OCI-LY1 (cell line): ENCODE measurements at regions not wholly inside any gene's neighbourhood (a gene's known extent, or its start where the extent isn't known, plus 50 kb on each side); places are given as distances from the start of the nearest gene placed in this dataset.

Experiments
- H2AFZ ChIP-seq: fragments of 200-600 bp; sonication (generic), shearing (Covaris generic); 2 replicates; pipeline ENCODE4 v1.6.0; 2014; ENCODE audit warnings: antibody characterized with exemption, mild to moderate bottlenecking, low read length
- H3F3A ChIP-seq: fragments of 200-600 bp; sonication (generic), shearing (Covaris generic); 2 replicates; pipeline ENCODE4 v1.6.0; 2014; ENCODE audit warnings: mild to moderate bottlenecking, antibody characterized with exemption, low read length, moderate library complexity; ENCODE audit not compliant: insufficient read depth
- H3K27ac ChIP-seq: fragments of 200-600 bp; sonication (generic); 2 replicates; pipeline ENCODE4 v1.5.1; 2014; ENCODE audit warnings: low read length, mixed run types, mild to moderate bottlenecking, low read depth; ENCODE audit not compliant: poor library complexity, severe bottlenecking
- H3K27me3 ChIP-seq: fragments of 200-600 bp; sonication (generic); 2 replicates; pipeline ENCODE4 v1.6.0; 2014; ENCODE audit warnings: antibody characterized with exemption, mild to moderate bottlenecking, low read length, moderate library complexity; ENCODE audit not compliant: insufficient read depth
- H3K36me3 ChIP-seq: fragments of 200-600 bp; sonication (generic); 2 replicates; pipeline ENCODE4 v1.6.1; 2014; ENCODE audit warnings: mild to moderate bottlenecking, antibody characterized with exemption, low read length, moderate library complexity, mixed read lengths; ENCODE audit not compliant: insufficient read depth
- H3K4me1 ChIP-seq: fragments of 200-600 bp; sonication (generic); 2 replicates; pipeline ENCODE4 v1.5.1; 2014; ENCODE audit warnings: mild to moderate bottlenecking, low read length, moderate library complexity; ENCODE audit not compliant: insufficient read depth, severe bottlenecking
- H3K4me2 ChIP-seq: fragments of 200-600 bp; sonication (generic), shearing (Covaris generic); 2 replicates; pipeline ENCODE4 v1.6.1; 2014; ENCODE audit warnings: low read length
- H3K4me3 ChIP-seq: fragments of 200-600 bp; sonication (generic); 2 replicates; pipeline ENCODE4 v1.5.1; 2014; ENCODE audit warnings: low read length, low read depth, mild to moderate bottlenecking, mixed read lengths; ENCODE audit not compliant: poor library complexity, severe bottlenecking
- H3K79me2 ChIP-seq: fragments of 200-600 bp; shearing (Covaris generic); 2 replicates; pipeline ENCODE4 v1.6.1; 2016; ENCODE audit warnings: mixed run types, low read length, mixed read lengths; ENCODE audit not compliant: insufficient read depth
- H3K9ac ChIP-seq: fragments of 200-600 bp; sonication (generic), shearing (Covaris generic); 2 replicates; pipeline ENCODE4 v1.6.1; 2014; ENCODE audit warnings: mild to moderate bottlenecking, low read length, mixed read lengths
- H3K9me2 ChIP-seq: fragments of 200-600 bp; sonication (generic), shearing (Covaris generic); 2 replicates; pipeline ENCODE4 v1.6.1; 2014; ENCODE audit warnings: low read depth, mild to moderate bottlenecking, low read length, mixed read lengths
- H3K9me3 ChIP-seq: fragments of 200-600 bp; shearing (Covaris generic); 2 replicates; pipeline ENCODE4 v1.6.1; 2014; ENCODE audit warnings: low read length, mixed read lengths
- H4K20me1 ChIP-seq: fragments of 200-600 bp; sonication (generic), shearing (Covaris generic); 2 replicates; pipeline ENCODE4 v1.6.0; 2016; ENCODE audit warnings: mild to moderate bottlenecking, low read length; ENCODE audit not compliant: insufficient read depth
- EZH2 ChIP-seq: fragments of 200-600 bp; sonication (generic), shearing (Covaris generic); IDR thresholded peaks from 2 replicates; pipeline ENCODE4 v1.8.0; 2017; ENCODE audit warnings: borderline replicate concordance, mixed run types, mild to moderate bottlenecking, antibody characterized with exemption, low read length, moderate library complexity, mixed read lengths
- TF ChIP-seq, protein P1 (sequence below): fragments of 200-600 bp; sonication (generic), shearing (Covaris generic); IDR thresholded peaks from 2 replicates; pipeline ENCODE4 v1.5.1; 2017; ENCODE audit warnings: mild to moderate bottlenecking, antibody characterized with exemption, low read length, moderate library complexity, mixed read lengths

DNA sequence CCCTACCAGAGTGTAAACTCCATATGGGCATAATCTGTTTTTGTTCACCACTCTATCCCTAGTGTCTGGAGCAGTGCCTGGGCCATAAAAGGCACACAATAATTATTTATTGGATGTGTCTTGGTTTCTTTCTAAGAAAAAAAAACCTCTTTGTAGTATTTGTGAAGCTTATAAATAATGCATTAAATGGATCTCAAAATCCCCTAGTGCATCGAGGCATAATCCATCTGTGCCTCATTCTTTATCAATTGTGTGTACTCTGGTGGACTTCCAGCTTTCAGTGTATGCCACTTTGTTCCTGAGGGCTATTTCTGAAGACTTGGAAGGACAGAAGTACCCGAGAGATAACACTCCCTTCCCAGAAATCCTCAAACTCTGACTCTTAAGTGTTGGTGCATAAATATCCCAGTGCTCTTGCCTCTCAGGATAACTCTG, 255.0 kb upstream of the PHYHIPL start:
- Histone ChIP-seq H2AFZ (no peak overlapping the region), H3K27me3 (no peaks in the 10 kb centered on the region), H3K4me2 (no peak overlapping the region), H3K9me3 (no peaks in the 10 kb centered on the region), H4K20me1 (no peaks in the 10 kb centered on the region), H3F3A (0 out of 2 replicates have a peak, but pooled peaks cover 2% of the 10 kb centered on the region), H3K79me2 (no peaks in the 10 kb centered on the region), H3K9me2 (no peaks in the 10 kb centered on the region), H3K4me3 (no peak overlapping the region), H3K36me3 (no peaks in the 10 kb centered on the region), H3K9ac (no peak overlapping the region), H3K4me1 (no peaks in the 10 kb centered on the region), H3K27ac (no peak overlapping the region)
- no peak for TF ChIP-seq EZH2
- TF ChIP-seq, protein P1, sequence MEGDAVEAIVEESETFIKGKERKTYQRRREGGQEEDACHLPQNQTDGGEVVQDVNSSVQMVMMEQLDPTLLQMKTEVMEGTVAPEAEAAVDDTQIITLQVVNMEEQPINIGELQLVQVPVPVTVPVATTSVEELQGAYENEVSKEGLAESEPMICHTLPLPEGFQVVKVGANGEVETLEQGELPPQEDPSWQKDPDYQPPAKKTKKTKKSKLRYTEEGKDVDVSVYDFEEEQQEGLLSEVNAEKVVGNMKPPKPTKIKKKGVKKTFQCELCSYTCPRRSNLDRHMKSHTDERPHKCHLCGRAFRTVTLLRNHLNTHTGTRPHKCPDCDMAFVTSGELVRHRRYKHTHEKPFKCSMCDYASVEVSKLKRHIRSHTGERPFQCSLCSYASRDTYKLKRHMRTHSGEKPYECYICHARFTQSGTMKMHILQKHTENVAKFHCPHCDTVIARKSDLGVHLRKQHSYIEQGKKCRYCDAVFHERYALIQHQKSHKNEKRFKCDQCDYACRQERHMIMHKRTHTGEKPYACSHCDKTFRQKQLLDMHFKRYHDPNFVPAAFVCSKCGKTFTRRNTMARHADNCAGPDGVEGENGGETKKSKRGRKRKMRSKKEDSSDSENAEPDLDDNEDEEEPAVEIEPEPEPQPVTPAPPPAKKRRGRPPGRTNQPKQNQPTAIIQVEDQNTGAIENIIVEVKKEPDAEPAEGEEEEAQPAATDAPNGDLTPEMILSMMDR, result no peak

DNA sequence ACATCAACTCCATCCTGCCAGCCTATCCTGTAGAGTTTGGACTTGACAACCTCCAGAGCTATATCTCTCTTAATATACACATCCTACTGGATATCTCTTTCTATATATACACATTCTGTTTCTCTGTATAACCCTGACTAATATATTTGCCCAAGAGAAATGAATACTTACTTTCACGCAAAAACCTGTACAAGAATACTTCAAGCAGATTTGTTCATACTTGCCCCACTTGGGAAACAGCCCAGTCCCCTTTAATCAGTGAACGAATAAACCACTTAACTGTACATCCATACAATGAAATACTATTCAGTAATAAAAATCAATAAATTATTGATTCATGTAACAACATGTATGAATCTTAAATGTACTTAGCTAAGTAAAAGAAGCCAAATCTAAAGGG, 251.1 kb upstream of the PHYHIPL start:
- no peak overlapping the region for H3K4me2 ChIP-seq
- H3K4me3 ChIP-seq, result no peak overlapping the region
- H3K9me3 ChIP-seq, result no peaks in the 10 kb centered on the region
- no peak overlapping the region for H3K27ac ChIP-seq
- H3F3A ChIP-seq, result 0 out of 2 replicates have a peak, but pooled peaks cover 2% of the 10 kb centered on the region
- no peak overlapping the region for H2AFZ ChIP-seq
- H3K27me3 ChIP-seq, result no peaks in the 10 kb centered on the region
- H3K9me2 ChIP-seq, result no peaks in the 10 kb centered on the region
- no peaks in the 10 kb centered on the region for H3K79me2 ChIP-seq
- TF ChIP-seq, protein P1, result no peak
- TF ChIP-seq EZH2, result no peak
- no peaks in the 10 kb centered on the region for H4K20me1 ChIP-seq
- no peaks in the 10 kb centered on the region for H3K36me3 ChIP-seq
- H3K4me1 ChIP-seq, result no peaks in the 10 kb centered on the region
- no peak overlapping the region for H3K9ac ChIP-seq

GRCh38 chr10:58930500-58930899, 245.9 kb upstream of the PHYHIPL start:
- H3K9me3 ChIP-seq, result no peaks in the 10 kb centered on the region

More at GRCh38 chr10:58930500-58930899, 245.9 kb upstream of the PHYHIPL start:
- Histone ChIP-seq H3K79me2 (no peaks in the 10 kb centered on the region), H2AFZ (no peak overlapping the region), H3K36me3 (no peaks in the 10 kb centered on the region), H3K27me3 (no peaks in the 10 kb centered on the region), H3K4me2 (no peak overlapping the region), H3K9me2 (no peaks in the 10 kb centered on the region), H3K9ac (no peak overlapping the region), H3K4me3 (no peak overlapping the region), H4K20me1 (no peaks in the 10 kb centered on the region), H3K27ac (no peak overlapping the region), H3F3A (no peaks in the 10 kb centered on the region), H3K4me1 (no peaks in the 10 kb centered on the region)
- no peak for TF ChIP-seq EZH2
- TF ChIP-seq, protein P1, result no peak
